ENCODE measurements at regions not wholly inside any gene's neighbourhood (a gene's known extent, or its start where the extent isn't known, plus 50 kb on each side); places are given as distances from the start of the nearest gene placed in this dataset.
"Not testable (repeated sequence)": the region's sequence is repeated elsewhere in the genome, so short reads cannot be mapped to it uniquely, and the experiment has no call there.

DNA sequence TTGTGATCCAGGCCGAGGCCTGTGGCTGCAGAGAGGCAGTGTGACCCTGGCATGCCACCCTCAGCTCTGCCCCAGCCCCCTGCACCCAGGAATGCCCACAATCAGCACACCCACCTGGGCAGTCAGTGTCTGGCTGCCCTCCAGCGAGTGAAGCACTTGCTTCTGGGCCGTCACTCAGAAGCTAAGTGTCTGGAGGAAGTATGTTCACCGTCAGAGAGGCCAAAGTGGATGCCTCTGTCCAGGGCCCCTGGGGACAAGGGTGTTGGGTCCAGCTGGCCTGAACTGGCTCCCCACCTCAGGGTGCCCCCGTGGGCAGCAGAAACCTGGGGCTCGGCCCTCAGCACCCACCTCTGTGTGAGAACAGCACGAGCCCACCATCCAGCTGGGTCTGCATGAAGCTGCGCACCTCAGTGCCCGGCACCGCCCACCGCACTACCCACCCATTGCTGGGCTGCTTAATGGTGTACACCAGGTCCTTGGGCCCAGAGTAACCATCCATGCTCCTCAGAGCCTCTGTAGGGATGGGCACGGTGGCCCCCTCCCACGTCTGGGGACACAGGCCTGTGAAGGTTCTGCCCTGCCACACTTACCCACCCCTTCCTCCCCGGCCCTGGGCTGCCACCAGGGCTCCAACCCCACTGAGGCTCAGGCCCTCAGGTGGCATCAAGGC lies 124.3 kb upstream of the ZSCAN2 start:
- H3K4me1 Mint-ChIP-seq; H3K27ac Mint-ChIP-seq (ENCODE audit: low read depth); DNase-seq (ENCODE audit: low spot score in 2 of 2); ATAC-seq (replicated peaks; ENCODE audit: extremely low read depth, poor library complexity, severe bottlenecking); H3K36me3 Mint-ChIP-seq (ENCODE audit: insufficient read depth); H3K27me3 Mint-ChIP-seq; H3K9me3 Mint-ChIP-seq; H3K4me3 Mint-ChIP-seq: not testable (repeated sequence)

DNA sequence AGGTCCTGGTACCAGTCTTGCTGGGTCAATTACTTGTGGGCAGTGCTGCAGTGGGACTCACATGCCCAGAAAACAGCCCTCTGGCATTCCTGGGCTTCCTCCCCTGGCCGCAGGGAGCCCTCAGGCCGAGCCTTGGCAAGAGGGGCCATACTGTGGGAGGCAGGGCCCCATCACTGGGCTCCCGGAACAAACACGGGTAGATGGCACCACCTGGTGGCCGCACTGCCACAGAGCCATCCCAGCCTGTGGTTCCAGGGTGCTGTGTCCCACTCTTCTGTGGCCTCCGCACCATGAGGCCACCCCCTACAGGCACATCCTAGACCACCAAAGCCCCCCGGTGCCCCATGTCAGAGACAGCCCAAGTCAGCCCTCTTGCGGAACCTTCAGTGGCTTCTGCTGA lies 123.3 kb upstream of the ZSCAN2 start:
- not testable (repeated sequence) for H3K36me3 Mint-ChIP-seq (ENCODE audit: insufficient read depth); H3K4me1 Mint-ChIP-seq; H3K27me3 Mint-ChIP-seq; H3K9me3 Mint-ChIP-seq; H3K4me3 Mint-ChIP-seq; H3K27ac Mint-ChIP-seq (ENCODE audit: low read depth); DNase-seq (ENCODE audit: low spot score in 2 of 2)
- ATAC-seq (replicated peaks; ENCODE audit: extremely low read depth, poor library complexity, severe bottlenecking) = peak; percentile 46

DNA sequence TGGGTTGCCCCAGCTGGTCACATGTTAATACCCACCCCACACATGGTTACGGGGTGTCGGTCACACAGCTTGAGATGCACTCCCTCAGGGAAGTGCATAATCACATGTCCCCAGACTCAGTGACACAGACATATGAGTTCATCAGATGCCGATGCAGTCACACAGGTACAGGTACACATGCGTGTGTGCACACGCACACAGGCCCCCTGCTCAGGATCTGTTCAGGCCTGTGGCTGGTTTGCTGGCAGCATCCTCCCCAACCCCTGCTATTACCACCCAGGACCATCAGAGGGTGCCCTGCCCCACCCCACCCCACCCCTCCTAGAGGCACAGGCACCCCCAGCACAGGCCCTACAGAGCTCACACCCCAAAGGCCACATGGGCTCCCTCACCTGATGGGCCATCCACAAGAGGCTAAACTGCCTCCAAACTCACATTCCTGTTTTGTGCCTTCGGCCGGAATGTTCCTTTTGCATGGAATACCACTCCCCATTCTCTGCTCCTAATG lies 120.6 kb upstream of the ZSCAN2 start:
- not testable (repeated sequence) for H3K27ac Mint-ChIP-seq (ENCODE audit: low read depth); H3K9me3 Mint-ChIP-seq; DNase-seq (ENCODE audit: low spot score in 2 of 2); H3K36me3 Mint-ChIP-seq (ENCODE audit: insufficient read depth); H3K27me3 Mint-ChIP-seq; H3K4me1 Mint-ChIP-seq; H3K4me3 Mint-ChIP-seq; ATAC-seq (replicated peaks; ENCODE audit: extremely low read depth, poor library complexity, severe bottlenecking)

DNA sequence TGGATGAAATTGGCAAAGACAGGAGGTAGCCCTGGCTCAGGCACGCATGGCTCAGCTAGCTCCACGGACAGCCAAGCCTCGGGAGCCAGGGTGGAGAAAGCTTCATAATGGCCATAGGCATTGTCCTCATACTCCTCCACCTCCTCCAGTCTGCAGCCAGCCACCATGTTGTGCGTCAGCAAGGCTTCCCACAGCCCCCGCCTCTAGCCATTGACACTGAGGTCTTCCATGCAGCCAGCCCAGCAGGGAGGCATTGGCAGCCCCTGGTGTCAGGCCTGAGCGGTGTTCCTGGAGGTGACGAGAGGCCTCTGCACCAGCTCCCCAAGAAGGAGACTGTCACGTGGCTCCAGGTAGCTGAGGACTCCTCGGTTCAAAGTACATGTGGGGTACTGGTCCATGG lies 117.0 kb upstream of the ZSCAN2 start:
- not testable (repeated sequence) for H3K9me3 Mint-ChIP-seq; H3K27me3 Mint-ChIP-seq; H3K4me3 Mint-ChIP-seq; H3K36me3 Mint-ChIP-seq (ENCODE audit: insufficient read depth); ATAC-seq (replicated peaks; ENCODE audit: extremely low read depth, poor library complexity, severe bottlenecking); H3K4me1 Mint-ChIP-seq; H3K27ac Mint-ChIP-seq (ENCODE audit: low read depth); DNase-seq (ENCODE audit: low spot score in 2 of 2)

DNA sequence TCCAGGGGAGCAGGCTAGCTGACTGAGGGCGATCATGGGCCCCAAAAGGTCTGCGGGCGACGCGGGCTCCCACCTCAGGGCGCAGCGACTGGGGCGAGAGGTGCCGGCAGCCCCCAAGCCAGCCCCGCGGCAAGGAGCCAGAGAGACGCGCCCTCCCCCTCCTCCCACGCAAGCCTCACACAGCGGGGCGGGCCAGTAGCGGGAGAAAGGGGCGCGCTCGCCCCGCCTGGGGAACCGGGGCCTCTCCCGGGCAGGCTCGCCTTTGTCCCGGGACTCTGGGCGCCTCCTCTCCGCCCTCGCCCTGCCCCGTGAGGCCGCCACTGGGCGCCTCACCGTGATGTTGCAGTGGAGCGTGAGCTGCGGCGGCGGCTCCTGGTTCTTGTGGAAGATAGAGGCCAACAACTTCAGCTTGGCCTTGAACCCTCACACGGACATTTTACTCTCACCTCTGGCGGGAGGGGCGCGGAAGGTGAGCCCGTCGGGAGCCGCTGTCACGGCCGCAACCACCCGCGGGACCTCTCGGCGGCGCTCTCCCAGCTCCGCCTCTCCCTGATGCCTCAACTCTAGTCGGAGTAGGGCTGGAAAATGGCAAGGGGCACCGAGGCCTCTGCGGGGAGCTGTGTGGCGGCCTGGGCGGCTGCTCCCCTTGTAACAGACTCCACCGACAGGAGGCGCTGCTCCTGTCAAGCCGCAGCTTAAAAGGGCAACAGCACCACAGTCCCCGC lies 100.5 kb upstream of the ZSCAN2 start:
- not testable (repeated sequence) for DNase-seq (ENCODE audit: low spot score in 2 of 2); H3K9me3 Mint-ChIP-seq; H3K27ac Mint-ChIP-seq (ENCODE audit: low read depth); H3K4me1 Mint-ChIP-seq; H3K36me3 Mint-ChIP-seq (ENCODE audit: insufficient read depth); H3K4me3 Mint-ChIP-seq; ATAC-seq (replicated peaks; ENCODE audit: extremely low read depth, poor library complexity, severe bottlenecking); H3K27me3 Mint-ChIP-seq

- not testable (repeated sequence) for H3K27me3 Mint-ChIP-seq; H3K27ac Mint-ChIP-seq (ENCODE audit: low read depth); H3K36me3 Mint-ChIP-seq (ENCODE audit: insufficient read depth); DNase-seq (ENCODE audit: low spot score in 2 of 2); ATAC-seq (replicated peaks; ENCODE audit: extremely low read depth, poor library complexity, severe bottlenecking); H3K9me3 Mint-ChIP-seq; H3K4me3 Mint-ChIP-seq; H3K4me1 Mint-ChIP-seq
Observed at GRCh38 chr15:84503101-84503500, 97.7 kb upstream of the ZSCAN2 start.

- H3K27me3 Mint-ChIP-seq; H3K4me1 Mint-ChIP-seq; DNase-seq (ENCODE audit: low spot score in 2 of 2); H3K4me3 Mint-ChIP-seq; H3K27ac Mint-ChIP-seq (ENCODE audit: low read depth); H3K9me3 Mint-ChIP-seq; H3K36me3 Mint-ChIP-seq (ENCODE audit: insufficient read depth); ATAC-seq (replicated peaks; ENCODE audit: extremely low read depth, poor library complexity, severe bottlenecking): not testable (repeated sequence)
Observed at GRCh38 chr15:84505552-84505951, 95.3 kb upstream of the ZSCAN2 start.

DNA sequence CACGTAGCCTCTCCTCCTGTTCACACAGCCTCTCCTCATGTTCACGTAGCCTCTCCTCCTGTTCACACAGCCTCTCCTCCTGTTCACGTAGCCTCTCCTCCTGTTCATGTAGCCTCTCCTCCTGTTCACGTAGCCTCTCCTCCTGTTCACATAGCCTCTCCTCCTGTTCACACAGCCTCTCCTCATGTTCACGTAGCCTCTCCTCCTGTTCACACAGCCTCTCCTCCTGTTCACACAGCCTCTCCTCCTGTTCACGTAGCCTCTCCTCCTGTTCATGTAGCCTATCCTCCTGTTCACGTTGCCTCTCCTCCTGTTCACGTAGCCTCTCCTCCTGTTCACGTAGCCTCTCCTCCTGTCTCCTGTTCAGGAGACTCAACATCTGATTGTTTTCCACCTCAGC lies 88.5 kb upstream of the ZSCAN2 start:
- not testable (repeated sequence) for ATAC-seq (replicated peaks; ENCODE audit: extremely low read depth, poor library complexity, severe bottlenecking); DNase-seq (ENCODE audit: low spot score in 2 of 2); H3K4me1 Mint-ChIP-seq; H3K27ac Mint-ChIP-seq (ENCODE audit: low read depth); H3K36me3 Mint-ChIP-seq (ENCODE audit: insufficient read depth); H3K4me3 Mint-ChIP-seq; H3K9me3 Mint-ChIP-seq; H3K27me3 Mint-ChIP-seq

DNA sequence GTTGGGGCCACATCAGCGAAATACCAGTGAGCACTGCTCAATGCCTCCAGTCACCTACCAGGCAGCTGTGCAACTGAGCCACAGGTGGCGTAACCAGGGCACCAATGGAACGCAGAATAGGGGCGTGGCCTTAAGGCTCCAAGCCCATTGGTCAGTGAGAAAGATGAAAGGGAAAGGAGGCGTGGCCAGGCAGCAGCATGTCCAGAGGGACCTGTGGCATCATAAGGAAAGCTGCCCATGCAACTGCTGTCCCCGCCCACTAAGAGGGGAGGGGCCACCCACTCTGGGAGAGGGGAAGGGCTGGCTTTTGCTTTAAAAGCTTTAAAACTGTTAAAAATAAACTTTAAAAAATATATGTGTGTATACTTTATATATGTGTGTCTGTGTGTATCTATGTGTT lies 84.0 kb upstream of the ZSCAN2 start:
- H3K27me3 Mint-ChIP-seq; H3K4me1 Mint-ChIP-seq; H3K27ac Mint-ChIP-seq (ENCODE audit: low read depth); H3K4me3 Mint-ChIP-seq; DNase-seq (ENCODE audit: low spot score in 2 of 2); H3K36me3 Mint-ChIP-seq (ENCODE audit: insufficient read depth); ATAC-seq (replicated peaks; ENCODE audit: extremely low read depth, poor library complexity, severe bottlenecking); H3K9me3 Mint-ChIP-seq: not testable (repeated sequence)

DNA sequence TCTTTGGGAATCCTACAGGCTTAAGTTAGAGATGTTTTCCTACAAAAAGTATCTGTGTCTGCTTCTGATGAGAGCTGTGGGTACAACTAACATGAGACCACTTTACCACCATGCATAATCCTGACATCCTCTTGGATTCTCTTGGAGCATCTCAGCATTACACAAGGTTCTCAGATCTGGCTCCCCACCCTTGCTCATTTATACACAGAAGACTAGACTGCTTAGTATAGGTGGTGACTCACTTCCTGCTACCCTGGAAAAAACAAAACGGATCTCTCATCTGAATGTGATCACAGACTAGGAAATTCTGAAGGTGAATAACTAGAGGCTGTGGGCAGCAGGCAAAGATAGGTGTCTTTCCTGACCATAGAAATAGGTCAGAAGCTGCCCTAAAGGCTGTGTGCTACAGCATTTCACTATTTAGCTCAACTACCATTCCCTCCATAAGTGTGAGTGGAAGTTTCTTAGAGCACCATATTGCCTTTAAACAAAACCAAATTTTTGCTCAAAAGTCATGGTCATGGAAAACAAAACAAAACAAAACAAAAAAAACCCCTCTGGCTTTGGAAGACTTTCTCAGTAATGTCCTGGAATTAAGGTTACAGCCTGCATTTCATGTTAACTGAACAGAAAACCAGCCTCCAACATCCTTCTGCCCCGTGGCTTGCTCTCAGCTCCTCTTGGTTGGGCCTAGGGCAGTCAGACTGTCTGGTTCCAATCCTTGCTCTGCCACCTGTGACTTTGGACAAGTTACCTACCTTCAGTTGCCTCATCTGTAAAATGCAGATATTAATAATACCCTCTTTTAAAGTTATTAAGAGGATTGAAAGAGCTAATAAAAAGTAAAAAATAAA lies 75.1 kb upstream of the ZSCAN2 start:
- not testable (repeated sequence) for DNase-seq (ENCODE audit: low spot score in 2 of 2); H3K4me1 Mint-ChIP-seq; ATAC-seq (replicated peaks; ENCODE audit: extremely low read depth, poor library complexity, severe bottlenecking); H3K27me3 Mint-ChIP-seq; H3K27ac Mint-ChIP-seq (ENCODE audit: low read depth); H3K9me3 Mint-ChIP-seq; H3K4me3 Mint-ChIP-seq; H3K36me3 Mint-ChIP-seq (ENCODE audit: insufficient read depth)

DNA sequence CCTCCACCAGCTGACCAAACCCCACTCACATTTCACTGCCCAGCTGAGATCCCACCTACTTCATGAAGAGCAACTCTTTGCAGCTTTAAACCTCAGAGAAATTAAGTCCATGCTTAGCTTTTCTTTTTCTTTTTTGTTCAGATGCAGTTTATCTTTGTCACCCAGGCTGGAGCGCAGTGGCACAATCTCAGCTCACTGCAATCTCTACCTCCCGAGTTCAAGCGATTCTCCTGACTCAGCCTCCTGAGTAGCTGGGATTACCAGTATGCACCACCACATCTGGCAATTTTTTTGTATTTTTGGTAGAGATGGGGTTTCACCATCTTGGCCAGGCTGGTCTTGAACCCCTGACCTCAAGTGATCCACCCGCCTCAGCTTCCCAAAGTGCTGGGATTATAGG lies 70.1 kb upstream of the ZSCAN2 start:
- H3K27ac Mint-ChIP-seq (ENCODE audit: low read depth); H3K36me3 Mint-ChIP-seq (ENCODE audit: insufficient read depth); H3K4me3 Mint-ChIP-seq; H3K4me1 Mint-ChIP-seq; H3K9me3 Mint-ChIP-seq; ATAC-seq (replicated peaks; ENCODE audit: extremely low read depth, poor library complexity, severe bottlenecking); H3K27me3 Mint-ChIP-seq; DNase-seq (ENCODE audit: low spot score in 2 of 2): not testable (repeated sequence)

DNA sequence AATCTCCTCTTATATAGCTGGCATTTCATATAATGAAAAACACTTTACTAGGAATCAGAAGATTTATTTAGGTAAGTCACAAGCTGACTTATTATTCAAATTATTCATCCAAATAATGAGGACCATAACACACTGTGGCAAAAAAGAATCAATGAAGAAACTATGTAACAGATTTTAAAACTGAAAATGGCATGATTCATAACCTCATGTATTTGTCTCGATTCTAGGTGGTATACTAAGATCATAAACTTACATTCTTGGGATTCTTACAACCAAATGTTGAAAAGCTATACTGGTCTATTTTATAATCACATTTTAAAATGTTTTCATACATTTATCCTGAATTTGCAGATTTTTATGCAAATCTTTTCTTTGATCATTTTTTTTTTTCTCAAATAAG lies 69.6 kb upstream of the ZSCAN2 start:
- ATAC-seq (replicated peaks; ENCODE audit: extremely low read depth, poor library complexity, severe bottlenecking); H3K9me3 Mint-ChIP-seq; H3K27ac Mint-ChIP-seq (ENCODE audit: low read depth); H3K4me3 Mint-ChIP-seq; DNase-seq (ENCODE audit: low spot score in 2 of 2); H3K27me3 Mint-ChIP-seq; H3K36me3 Mint-ChIP-seq (ENCODE audit: insufficient read depth); H3K4me1 Mint-ChIP-seq: not testable (repeated sequence)
